Gastroesophageal sphincter (tissue), 4 donors: ENCODE measurements at regions not wholly inside any gene's neighbourhood (a gene's known extent, or its start where the extent isn't known, plus 50 kb on each side); places are given as distances from the start of the nearest gene placed in this dataset.

Source experiments
- ATAC-seq: fragments of 150-250 bp; one replicate; pipeline ENCODE4 v1.9.1; 2016; ENCODE audit warnings: mild to moderate bottlenecking, moderate library complexity
- H3K27ac ChIP-seq, 4 donors: fragments of 200-600 bp; sonication (generic) in 3 of 4; 1 replicate in 3 of 4; 2 replicates in 1 of 4; pipeline ENCODE4 v1.5.1; 2016 to 2019
- H3K27me3 ChIP-seq: fragments of 200-600 bp; sonication (generic); one replicate; pipeline ENCODE4 v1.5.1; 2019
- H3K36me3 ChIP-seq, 2 donors: fragments of 200-600 bp; sonication (generic); one replicate each; pipeline ENCODE4 v1.5.1; 2019; ENCODE audit warnings: control low read depth in 1 of 2
- H3K4me1 ChIP-seq, 3 donors: fragments of 200-600 bp; sonication (generic); 1 replicate in 2 of 3; 2 replicates in 1 of 3; pipeline ENCODE4 v1.5.1; 2016 to 2019; ENCODE audit warnings: control low read depth in 2 of 3
- H3K4me3 ChIP-seq, 2 donors: fragments of 200-600 bp; sonication (generic); one replicate each; pipeline ENCODE4 v1.5.1; 2019; ENCODE audit warnings: mild to moderate bottlenecking in 1 of 2, moderate library complexity in 1 of 2
- H3K9me3 ChIP-seq, 3 donors: fragments of 200-600 bp; sonication (generic); one replicate each; pipeline ENCODE4 v1.5.1; 2017 to 2019; ENCODE audit warnings: control low read depth in 2 of 3
- EP300 ChIP-seq: sonication (generic); formaldehyde crosslinking; IDR thresholded peaks from one replicate; pipeline ENCODE4 v1.6.1; 2017; ENCODE audit warnings: antibody characterized with exemption, mild to moderate bottlenecking
- POLR2A ChIP-seq, 2 donors: fragments of 450-650 bp; IDR thresholded peaks; one replicate each; pipeline ENCODE4 v1.6.1; 2017; ENCODE audit warnings: antibody characterized with exemption in 2 of 2, mild to moderate bottlenecking in 2 of 2, moderate library complexity in 1 of 2
- POLR2AphosphoS5 ChIP-seq: sonication (generic); formaldehyde crosslinking; IDR thresholded peaks from one replicate; pipeline ENCODE4 v1.6.1; 2017; ENCODE audit warnings: antibody characterized with exemption
- WGBS, 2 donors: methylation state at CpG; one replicate each; pipeline ENCODE4 v1.1.5; 2018; ENCODE audit warnings: low coverage in 1 of 2; 5-methylcytosine and 5-hydroxymethylcytosine counted together
- TF ChIP-seq, protein P1 (sequence below), 4 experiments: fragments of 200-600 bp in 2 of 4; fragments of 450-650 bp in 2 of 4; sonication (generic) in 1 of 4; IDR thresholded peaks; one replicate each; pipeline ENCODE4 v1.5.1; 2017 to 2019; ENCODE audit warnings: antibody characterized with exemption in 4 of 4, mild to moderate bottlenecking in 2 of 4, moderate library complexity in 2 of 4

DNA sequence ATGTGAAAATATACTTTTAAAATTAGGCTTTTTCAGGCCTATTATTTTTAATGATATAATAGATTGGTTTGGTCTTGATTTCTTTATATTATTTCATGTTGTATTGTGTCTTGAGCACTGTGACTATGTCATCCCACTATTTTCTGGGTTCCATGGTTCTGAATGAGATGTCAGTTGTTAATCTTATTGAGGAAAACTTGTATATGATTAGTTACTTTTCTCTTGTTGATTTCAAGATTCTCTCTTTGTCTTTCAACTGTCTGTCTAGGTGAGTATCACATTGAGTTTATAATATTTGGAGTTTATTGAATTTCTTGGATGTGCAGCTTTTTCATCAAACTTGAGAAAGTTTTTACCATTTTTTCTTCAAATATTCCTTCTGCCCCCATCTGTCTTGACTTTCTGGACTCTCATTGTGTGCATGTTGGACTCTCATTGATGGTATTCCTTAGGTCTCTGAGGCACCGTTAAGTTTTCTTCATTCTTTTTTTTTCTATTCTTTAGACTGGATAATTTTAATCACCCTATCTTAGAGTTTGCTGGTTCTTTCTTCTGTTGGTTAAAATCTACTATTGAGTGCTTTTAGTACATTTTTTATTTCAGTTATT lies 175.8 kb downstream of the TMEM167A start:
- Histone ChIP-seq H3K4me1 (no peaks in the 10 kb centered on the region), H3K27ac (no peak overlapping the region), H3K9me3 (peaks cover 0 to 14% (median 0%) of the 10 kb centered on the region in 3 donors), H3K36me3 (no peaks in the 10 kb centered on the region), H3K4me3 (no peak overlapping the region), H3K27me3 (no peaks in the 10 kb centered on the region)
- TF ChIP-seq, protein P1, sequence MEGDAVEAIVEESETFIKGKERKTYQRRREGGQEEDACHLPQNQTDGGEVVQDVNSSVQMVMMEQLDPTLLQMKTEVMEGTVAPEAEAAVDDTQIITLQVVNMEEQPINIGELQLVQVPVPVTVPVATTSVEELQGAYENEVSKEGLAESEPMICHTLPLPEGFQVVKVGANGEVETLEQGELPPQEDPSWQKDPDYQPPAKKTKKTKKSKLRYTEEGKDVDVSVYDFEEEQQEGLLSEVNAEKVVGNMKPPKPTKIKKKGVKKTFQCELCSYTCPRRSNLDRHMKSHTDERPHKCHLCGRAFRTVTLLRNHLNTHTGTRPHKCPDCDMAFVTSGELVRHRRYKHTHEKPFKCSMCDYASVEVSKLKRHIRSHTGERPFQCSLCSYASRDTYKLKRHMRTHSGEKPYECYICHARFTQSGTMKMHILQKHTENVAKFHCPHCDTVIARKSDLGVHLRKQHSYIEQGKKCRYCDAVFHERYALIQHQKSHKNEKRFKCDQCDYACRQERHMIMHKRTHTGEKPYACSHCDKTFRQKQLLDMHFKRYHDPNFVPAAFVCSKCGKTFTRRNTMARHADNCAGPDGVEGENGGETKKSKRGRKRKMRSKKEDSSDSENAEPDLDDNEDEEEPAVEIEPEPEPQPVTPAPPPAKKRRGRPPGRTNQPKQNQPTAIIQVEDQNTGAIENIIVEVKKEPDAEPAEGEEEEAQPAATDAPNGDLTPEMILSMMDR (IDR thresholded peaks at IDR 0.05) = no peak
- TF ChIP-seq EP300 = no peak
- TF ChIP-seq POLR2A (IDR thresholded peaks at IDR 0.05) = no peak
- TF ChIP-seq POLR2AphosphoS5 = no peak
- ATAC-seq = no peak
- 89 to 100% methylated on average over 1 of the region's 1 CpG for WGBS, 2 donors

DNA sequence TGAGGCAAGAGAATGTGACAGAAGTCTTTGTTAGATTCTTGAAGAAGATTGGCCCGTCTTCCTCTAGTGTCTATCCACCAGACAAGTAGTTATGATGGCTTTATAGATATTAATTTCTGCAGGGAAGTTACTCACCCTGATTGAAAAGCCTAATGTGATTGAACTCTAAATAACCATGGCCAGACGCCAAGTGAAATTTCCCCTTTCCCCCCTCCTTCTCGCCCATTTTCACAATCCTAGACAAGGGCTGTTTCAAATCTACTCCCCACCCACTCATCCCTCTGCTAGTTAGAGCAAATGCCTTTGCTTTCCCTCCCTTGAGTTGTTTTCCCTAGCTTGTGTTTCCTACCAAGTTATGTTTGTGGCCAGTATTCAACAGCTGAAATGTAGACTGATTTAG lies 182.5 kb downstream of the TMEM167A start:
- no peaks in the 10 kb centered on the region for H3K36me3 ChIP-seq
- no peaks in the 10 kb centered on the region for H3K9me3 ChIP-seq
- 30 to 37% methylated on average over 3 of the region's 3 CpGs for WGBS, 2 donors
- no peak for ATAC-seq
- H3K27me3 ChIP-seq = no peaks in the 10 kb centered on the region
- no peak overlapping the region for H3K27ac ChIP-seq
- no peaks in the 10 kb centered on the region for H3K4me1 ChIP-seq
- no peak overlapping the region for H3K4me3 ChIP-seq
- TF ChIP-seq, protein P1 (IDR thresholded peaks at IDR 0.05) = no peak
- no peak for TF ChIP-seq EP300
- TF ChIP-seq POLR2AphosphoS5 = no peak
- TF ChIP-seq POLR2A (IDR thresholded peaks at IDR 0.05) = no peak

DNA sequence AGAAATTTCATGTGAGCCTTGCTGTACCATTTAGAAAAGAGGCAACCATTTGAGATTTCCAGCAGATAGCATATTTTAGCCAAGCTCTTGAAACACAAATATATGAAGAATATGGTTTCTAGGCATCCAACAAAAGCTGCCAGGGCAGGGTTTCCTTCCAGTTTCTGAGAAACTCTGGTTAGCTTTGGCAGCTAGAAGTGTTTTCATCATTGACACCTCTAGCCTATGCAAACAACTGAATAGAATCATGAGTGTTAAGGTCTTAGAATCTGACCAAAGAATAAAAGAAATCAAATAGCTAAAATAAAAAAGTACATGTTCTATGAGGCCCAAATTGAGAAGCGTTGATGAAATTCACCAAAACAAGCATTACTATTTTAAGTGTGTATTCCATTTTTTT lies 188.1 kb downstream of the TMEM167A start:
- no peaks in the 10 kb centered on the region for H3K27me3 ChIP-seq
- 100% methylated on average over 1 of the region's 1 CpG for WGBS, 2 donors
- no peak for TF ChIP-seq EP300
- no peak for TF ChIP-seq POLR2AphosphoS5
- TF ChIP-seq POLR2A (IDR thresholded peaks at IDR 0.05) = no peak
- TF ChIP-seq, protein P1 (IDR thresholded peaks at IDR 0.05) = no peak
- H3K9me3 ChIP-seq = no peaks in the 10 kb centered on the region
- H3K27ac ChIP-seq = no peak overlapping the region
- no peaks in the 10 kb centered on the region for H3K36me3 ChIP-seq
- H3K4me1 ChIP-seq = no peaks in the 10 kb centered on the region
- no peak for ATAC-seq
- no peak overlapping the region for H3K4me3 ChIP-seq

DNA sequence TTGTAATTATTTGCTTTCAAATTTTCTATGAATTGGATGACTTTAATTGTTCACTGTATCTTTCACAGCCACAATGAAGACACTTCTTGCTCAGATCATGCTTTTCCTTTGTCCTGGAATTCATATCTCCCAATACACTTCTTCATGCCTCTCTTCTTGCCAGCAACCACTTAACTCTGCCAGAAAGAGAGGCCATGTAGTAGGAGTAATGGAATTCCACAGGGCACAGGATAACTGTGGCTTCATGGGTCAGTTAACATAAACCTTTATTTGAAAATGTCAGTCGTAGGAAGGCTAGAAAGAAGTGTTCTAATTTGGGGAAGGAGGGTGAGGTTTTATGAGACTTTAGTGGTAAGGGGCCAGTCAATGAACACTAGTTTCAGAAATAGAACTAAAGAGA lies 190.3 kb downstream of the TMEM167A start:
- Histone ChIP-seq H3K27ac (no peak overlapping the region), H3K9me3 (no peaks in the 10 kb centered on the region), H3K4me1 (no peaks in the 10 kb centered on the region), H3K27me3 (no peaks in the 10 kb centered on the region), H3K4me3 (no peak overlapping the region), H3K36me3 (no peaks in the 10 kb centered on the region)
- WGBS, 2 donors = 17 to 33% methylated on average over 1 of the region's 1 CpG
- ATAC-seq = no peak
- no peak for TF ChIP-seq EP300
- TF ChIP-seq, protein P1 (IDR thresholded peaks at IDR 0.05) = no peak
- no peak for TF ChIP-seq POLR2A (IDR thresholded peaks at IDR 0.05)
- no peak for TF ChIP-seq POLR2AphosphoS5

DNA sequence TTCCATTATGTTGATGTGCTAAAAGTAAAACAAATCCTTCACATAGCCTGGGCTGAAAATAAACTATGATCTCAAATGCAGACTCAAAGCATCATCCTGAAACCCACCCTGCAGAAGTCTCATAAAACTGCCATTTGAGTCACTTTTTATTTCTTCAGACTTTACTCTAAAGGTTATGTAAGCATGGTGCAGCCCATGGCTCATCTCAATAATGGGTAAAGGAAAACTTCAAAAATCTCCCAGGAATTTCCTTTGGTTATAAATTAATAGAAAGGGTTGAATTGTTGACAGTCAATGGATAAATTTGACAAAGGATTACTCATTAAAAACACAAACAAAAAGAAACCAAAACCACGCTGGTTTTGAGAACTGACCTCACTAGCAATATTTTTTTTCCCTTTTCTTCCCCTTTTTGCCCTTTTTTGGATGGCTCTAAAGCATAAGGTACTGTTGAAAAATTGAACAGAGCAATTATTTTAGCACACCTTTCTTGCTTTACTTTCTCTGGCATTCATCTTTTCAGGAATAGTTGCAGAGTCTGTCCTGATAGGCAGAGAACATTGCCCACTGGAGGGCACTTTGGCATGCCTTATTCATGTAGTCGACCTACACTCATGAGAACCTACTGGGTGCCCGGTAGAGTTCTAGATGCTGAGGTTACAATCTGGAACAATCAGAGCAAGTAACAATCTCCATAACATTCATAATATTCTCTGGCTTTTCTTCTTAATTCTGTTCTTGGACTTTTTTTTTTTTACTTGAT lies 191.4 kb downstream of the TMEM167A start:
- TF ChIP-seq, protein P1 (IDR thresholded peaks at IDR 0.05) = no peak
- H3K36me3 ChIP-seq = no peaks in the 10 kb centered on the region
- no peaks in the 10 kb centered on the region for H3K4me1 ChIP-seq
- H3K9me3 ChIP-seq = peaks cover 0 to under 1% (median 0%) of the 10 kb centered on the region in 3 donors
- no peaks in the 10 kb centered on the region for H3K27me3 ChIP-seq
- H3K27ac ChIP-seq = no peak overlapping the region
- H3K4me3 ChIP-seq = no peak overlapping the region
- no peak for ATAC-seq
- 65% methylated on average over 3 of the region's 3 CpGs for WGBS, 2 donors
